Ectodermal cell (in vitro differentiated cells): ENCODE measurements at regions not wholly inside any gene's neighbourhood (a gene's known extent, or its start where the extent isn't known, plus 50 kb on each side); places are given as distances from the start of the nearest gene placed in this dataset.

Experiments used
- H3K27ac ChIP-seq: 2 replicates; pipeline ENCODE4 v1.7.0; 2013; ENCODE audit warnings: mild to moderate bottlenecking, low read depth, low read length; ENCODE audit not compliant: insufficient read depth, poor library complexity, severe bottlenecking
- H3K27me3 ChIP-seq: 2 replicates; pipeline ENCODE4 v1.7.0; 2013; ENCODE audit warnings: mild to moderate bottlenecking, low read length; ENCODE audit not compliant: insufficient read depth, control insufficient read depth, poor library complexity, severe bottlenecking
- H3K36me3 ChIP-seq: one replicate; pipeline ENCODE4 v1.7.0; 2013; ENCODE audit warnings: low read length; ENCODE audit not compliant: control insufficient read depth, insufficient read depth
- H3K4me1 ChIP-seq: one replicate; pipeline ENCODE4 v1.7.0; 2013; ENCODE audit warnings: low read length; ENCODE audit not compliant: control insufficient read depth, insufficient read depth
- H3K4me3 ChIP-seq: 2 replicates; pipeline ENCODE4 v1.7.0; 2013; ENCODE audit warnings: low read depth, low read length, control low read depth; ENCODE audit not compliant: insufficient read depth
- H3K9me3 ChIP-seq: 2 replicates; pipeline ENCODE4 v1.7.0; 2013; ENCODE audit warnings: mild to moderate bottlenecking, low read length, moderate library complexity; ENCODE audit not compliant: control insufficient read depth
- WGBS, 2 experiments: methylation state at CpG; one replicate each; pipeline ENCODE4 v1.1.7; 2013; ENCODE audit warnings: missing lambda C conversion rate in 2 of 2; 5-methylcytosine and 5-hydroxymethylcytosine counted together

DNA sequence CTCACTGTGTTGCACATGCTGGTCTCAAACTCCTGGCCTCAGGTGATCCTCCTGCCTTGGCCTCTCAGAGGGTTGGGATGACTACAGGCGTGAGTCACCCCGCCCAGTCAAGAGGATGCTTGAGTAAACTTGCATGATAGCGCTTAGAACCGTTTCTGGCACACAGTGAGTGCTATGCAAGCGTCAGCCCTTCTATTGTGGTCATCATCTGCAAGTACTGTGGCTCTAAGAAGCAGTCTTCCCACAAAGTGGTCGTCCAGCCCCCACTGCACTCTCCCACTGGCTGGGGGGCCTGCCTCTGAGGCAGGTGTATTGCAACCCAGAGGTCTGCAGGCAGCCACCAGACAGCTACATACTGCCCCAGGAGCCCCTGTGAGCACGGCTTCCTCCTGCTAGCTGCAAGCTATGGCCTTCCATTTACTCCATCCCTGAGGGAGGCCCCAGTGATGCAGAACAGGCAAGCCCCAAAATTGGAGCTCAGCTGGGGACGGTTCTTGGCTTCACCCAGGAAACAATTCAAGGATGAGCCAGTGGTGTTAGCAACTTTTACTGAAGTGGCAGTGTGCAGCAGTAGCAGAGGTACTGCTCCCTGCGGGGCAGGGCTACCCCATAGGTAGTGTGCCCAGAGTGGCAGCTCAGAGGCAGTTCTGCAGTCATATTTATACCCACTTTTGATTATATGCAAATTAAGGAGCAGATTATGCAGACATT is 95.4 kb downstream of the LSM3 start:
- H3K4me3 ChIP-seq, result no peak overlapping the region
- no peaks in the 10 kb centered on the region for H3K36me3 ChIP-seq
- no peaks in the 10 kb centered on the region for H3K27me3 ChIP-seq
- peaks cover 9% of the 10 kb centered on the region for H3K4me1 ChIP-seq
- no peak overlapping the region for H3K27ac ChIP-seq
- 84% methylated on average over 9 of the region's 9 CpGs for WGBS, 2 experiments
- no peaks in the 10 kb centered on the region for H3K9me3 ChIP-seq

DNA sequence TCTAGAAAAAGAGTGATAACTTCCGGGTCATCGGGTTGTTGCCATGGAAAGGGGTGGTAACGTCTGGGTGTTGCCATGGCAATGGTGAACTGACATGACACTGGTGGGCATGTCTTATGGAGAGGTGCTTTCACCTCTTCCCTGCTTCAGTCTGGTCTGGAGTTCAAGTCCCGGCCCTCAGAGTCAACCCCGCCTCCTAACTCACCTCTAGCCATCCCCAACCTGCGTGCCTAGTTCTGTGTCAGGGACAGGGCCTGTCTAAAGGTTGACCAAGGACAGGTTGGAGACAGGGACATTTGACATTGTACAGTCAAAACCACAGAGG is 96.0 kb downstream of the LSM3 start:
- Histone ChIP-seq H3K4me1 (peaks cover 12% of the 10 kb centered on the region), H3K4me3 (no peak overlapping the region), H3K36me3 (no peaks in the 10 kb centered on the region), H3K27ac (no peak overlapping the region), H3K27me3 (no peaks in the 10 kb centered on the region), H3K9me3 (no peaks in the 10 kb centered on the region)
- 89 to 93% methylated on average over 6 of the region's 6 CpGs for WGBS, 2 experiments

DNA sequence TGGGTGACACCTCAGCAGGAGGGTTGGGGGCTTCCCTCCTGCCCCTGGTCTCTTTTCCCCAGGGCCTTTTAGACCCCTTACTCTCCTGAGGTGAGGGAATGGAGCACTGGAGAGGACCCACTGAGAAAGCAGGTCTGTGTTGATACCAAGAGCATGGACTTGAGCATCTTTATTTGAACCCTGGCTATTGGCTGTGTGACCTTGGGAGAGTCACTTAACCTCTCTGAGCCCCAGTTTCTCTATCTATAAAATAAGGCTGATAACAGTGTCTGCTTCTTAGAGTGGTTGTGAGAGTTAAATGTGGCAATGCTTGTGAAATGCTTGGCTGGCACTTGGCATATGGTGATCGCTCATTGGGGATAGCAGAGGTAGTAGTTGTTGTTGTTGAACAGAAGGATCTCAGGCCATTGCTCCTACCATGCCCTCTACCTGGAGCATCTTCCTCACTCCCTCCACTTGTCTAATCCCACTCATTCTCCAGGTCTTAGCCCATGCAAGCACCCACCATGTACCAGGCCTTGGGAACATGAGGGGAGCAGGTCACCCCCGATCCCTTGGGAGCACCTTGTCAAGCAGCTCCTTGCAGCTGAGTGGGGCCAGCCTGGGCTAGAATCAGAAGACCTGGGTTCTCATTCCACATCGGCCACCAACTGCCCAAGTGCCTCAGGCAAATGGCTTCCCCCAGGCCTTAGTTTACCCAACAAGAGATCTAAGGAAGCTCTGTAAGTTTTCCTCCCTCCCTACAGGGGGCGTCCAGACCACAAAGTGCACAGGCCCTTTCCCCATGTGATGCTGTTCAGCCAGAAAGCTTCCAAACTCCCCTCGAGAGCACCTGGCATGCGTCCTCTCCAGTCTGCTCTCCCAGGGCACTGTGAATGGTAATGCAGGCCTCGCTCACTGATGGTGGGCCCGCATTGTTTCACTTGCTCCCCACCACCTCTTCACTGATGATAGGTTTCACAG is 96.7 kb downstream of the LSM3 start:
- 82% methylated on average over 8 of the region's 8 CpGs for WGBS, 2 experiments
- Histone ChIP-seq H3K27me3 (no peaks in the 10 kb centered on the region), H3K4me1 (peaks cover 12% of the 10 kb centered on the region), H3K27ac (no peak overlapping the region), H3K36me3 (no peaks in the 10 kb centered on the region), H3K9me3 (no peaks in the 10 kb centered on the region), H3K4me3 (no peak overlapping the region)

- peaks cover 12% of the 10 kb centered on the region for H3K4me1 ChIP-seq
- no peaks in the 10 kb centered on the region for H3K36me3 ChIP-seq
- H3K27ac ChIP-seq, result no peak overlapping the region
- H3K27me3 ChIP-seq, result no peaks in the 10 kb centered on the region
- WGBS, 2 experiments, result 91% methylated on average over 12 of the region's 12 CpGs
- H3K9me3 ChIP-seq, result no peaks in the 10 kb centered on the region
- no peak overlapping the region for H3K4me3 ChIP-seq
Observed at GRCh38 chr3:14275962-14276909, 97.6 kb downstream of the LSM3 start.

- H3K27ac ChIP-seq, result no peak overlapping the region
- WGBS, 2 experiments, result 93 to 94% methylated on average over 5 of the region's 5 CpGs
- H3K9me3 ChIP-seq, result no peaks in the 10 kb centered on the region
- no peaks in the 10 kb centered on the region for H3K36me3 ChIP-seq
- no peaks in the 10 kb centered on the region for H3K27me3 ChIP-seq
- peaks cover 12% of the 10 kb centered on the region for H3K4me1 ChIP-seq
- no peak overlapping the region for H3K4me3 ChIP-seq
Observed at GRCh38 chr3:14277557-14277956, 98.9 kb downstream of the LSM3 start.

- no peak overlapping the region for H3K27ac ChIP-seq
- H3K9me3 ChIP-seq, result no peaks in the 10 kb centered on the region
- WGBS, 2 experiments, result 84 to 90% methylated on average over 7 of the region's 7 CpGs
Observed at GRCh38 chr3:14278265-14278798, 99.7 kb downstream of the LSM3 start.

DNA sequence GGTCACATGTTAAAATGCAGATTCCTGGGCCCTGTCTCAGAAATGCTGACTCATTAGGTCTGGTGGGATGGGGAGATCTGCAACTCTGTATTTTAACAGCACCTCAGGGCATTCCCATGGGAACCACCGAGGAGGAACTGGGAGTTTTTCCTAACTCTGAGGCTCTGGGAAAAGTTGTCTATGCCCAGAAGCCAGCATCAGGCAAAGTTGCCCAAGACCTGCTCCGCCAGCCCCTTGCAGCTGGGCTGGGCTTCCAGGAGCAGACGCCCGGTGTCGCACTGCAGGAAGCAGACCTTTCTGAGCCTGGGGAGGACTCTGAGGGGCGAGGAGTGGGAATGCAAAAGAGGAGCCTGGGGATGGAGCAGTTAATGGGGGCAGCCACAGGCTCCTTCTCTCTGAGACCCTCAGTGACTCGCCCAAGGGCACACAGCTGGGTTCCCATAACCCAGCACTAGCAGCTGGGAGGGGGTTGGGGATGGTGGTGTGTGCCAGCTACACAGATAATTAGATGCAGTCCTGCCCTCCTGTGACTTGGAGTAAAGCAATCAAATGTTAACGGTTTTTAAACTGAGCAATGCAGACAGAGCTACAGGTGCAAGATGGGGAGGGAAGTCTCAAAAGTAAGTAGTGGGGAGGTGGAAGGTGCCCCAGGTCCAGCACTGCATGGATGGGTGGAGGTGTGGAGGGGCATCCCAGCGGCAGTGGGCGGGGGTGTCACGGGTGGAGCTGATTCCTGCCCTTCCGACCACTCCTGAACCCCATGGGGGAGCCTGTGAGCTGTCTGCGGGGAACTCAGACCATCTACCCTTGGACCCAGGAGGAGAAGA is 100.4 kb downstream of the LSM3 start:
- H3K27ac ChIP-seq, result no peak overlapping the region
- no peaks in the 10 kb centered on the region for H3K9me3 ChIP-seq
- 37 to 44% methylated on average over 13 of the region's 13 CpGs for WGBS, 2 experiments
- H3K4me1 ChIP-seq, result peaks cover 9% of the 10 kb centered on the region
- no peaks in the 10 kb centered on the region for H3K36me3 ChIP-seq
- no peak overlapping the region for H3K4me3 ChIP-seq
- no peaks in the 10 kb centered on the region for H3K27me3 ChIP-seq

More at GRCh38 chr3:14278265-14278798, 99.7 kb downstream of the LSM3 start:
- Histone ChIP-seq H3K4me3 (no peak overlapping the region), H3K36me3 (no peaks in the 10 kb centered on the region), H3K27me3 (no peaks in the 10 kb centered on the region), H3K4me1 (peaks cover 12% of the 10 kb centered on the region)

DNA sequence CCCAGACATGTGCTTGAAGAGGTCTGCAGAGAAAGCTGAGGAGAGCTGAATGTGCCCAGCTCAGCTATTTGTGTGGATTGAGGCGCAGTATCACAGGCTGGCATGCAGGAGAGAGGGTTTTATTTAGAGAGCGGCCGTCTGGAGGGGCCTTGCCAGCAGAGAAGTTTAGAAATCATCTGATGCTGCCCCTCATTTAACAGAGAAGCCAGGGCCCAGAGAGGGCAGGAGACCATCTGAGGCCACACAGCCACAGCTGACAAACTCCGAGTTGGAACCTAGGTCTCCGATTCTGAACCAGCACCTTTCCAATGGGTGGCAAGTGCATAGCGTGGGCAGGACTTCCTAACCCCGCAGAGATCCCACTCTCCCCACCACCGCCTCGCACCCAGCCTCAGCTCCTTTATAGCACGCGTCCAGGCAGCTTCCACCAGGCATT is 101.0 kb downstream of the LSM3 start:
- 89% methylated on average over 11 of the region's 11 CpGs for WGBS, 2 experiments
- no peak overlapping the region for H3K27ac ChIP-seq
- H3K27me3 ChIP-seq, result no peaks in the 10 kb centered on the region
- H3K4me1 ChIP-seq, result peaks cover 6% of the 10 kb centered on the region
- no peaks in the 10 kb centered on the region for H3K9me3 ChIP-seq
- H3K4me3 ChIP-seq, result no peak overlapping the region
- no peaks in the 10 kb centered on the region for H3K36me3 ChIP-seq

GRCh38 chr3:14280326-14280725 is 101.7 kb downstream of the LSM3 start:
- Histone ChIP-seq H3K36me3 (no peaks in the 10 kb centered on the region), H3K9me3 (no peaks in the 10 kb centered on the region), H3K27ac (no peak overlapping the region), H3K27me3 (no peaks in the 10 kb centered on the region), H3K4me3 (no peak overlapping the region), H3K4me1 (peaks cover 11% of the 10 kb centered on the region)
- 84 to 85% methylated on average over 2 of the region's 2 CpGs for WGBS, 2 experiments
